SU-DHL-6 (cell line): ENCODE measurements at regions not wholly inside any gene's neighbourhood (a gene's known extent, or its start where the extent isn't known, plus 50 kb on each side); places are given as distances from the start of the nearest gene placed in this dataset.

Source experiments
- H2AFZ ChIP-seq: fragments of 200-600 bp; sonication (generic); 2 replicates; pipeline ENCODE4 v1.6.1; 2014; ENCODE audit warnings: low read depth, mild to moderate bottlenecking, moderate library complexity, mixed read lengths, antibody characterized with exemption, low read length; ENCODE audit not compliant: severe bottlenecking
- H3F3A ChIP-seq: fragments of 200-600 bp; shearing (Covaris generic); 2 replicates; pipeline ENCODE4 v1.6.0; 2016; ENCODE audit warnings: antibody characterized with exemption, mild to moderate bottlenecking; ENCODE audit not compliant: insufficient read depth
- H3K27ac ChIP-seq: fragments of 200-600 bp; sonication (generic); 2 replicates; pipeline ENCODE4 v1.5.1; 2016; ENCODE audit warnings: low read depth, mild to moderate bottlenecking, low read length, moderate library complexity, mixed read lengths
- H3K27me3 ChIP-seq: fragments of 200-600 bp; sonication (generic), shearing (Covaris generic); 2 replicates; pipeline ENCODE4 v1.6.0; 2014; ENCODE audit warnings: mild to moderate bottlenecking, low read length
- H3K36me3 ChIP-seq: fragments of 200-600 bp; sonication (generic); 2 replicates; pipeline ENCODE4 v1.6.1; 2014; ENCODE audit warnings: mild to moderate bottlenecking, low read length, mixed read lengths
- H3K4me2 ChIP-seq: fragments of 300-600, 200-600 bp; shearing (Covaris generic), sonication (generic); 2 replicates; pipeline ENCODE4 v1.6.0; 2014; ENCODE audit warnings: low read length, low read depth, mild to moderate bottlenecking; ENCODE audit not compliant: poor library complexity, severe bottlenecking
- H3K4me3 ChIP-seq: fragments of 200-600 bp; sonication (generic); 2 replicates; pipeline ENCODE4 v1.5.1; 2014; ENCODE audit warnings: antibody characterized with exemption, low read length, mild to moderate bottlenecking, mixed read lengths; ENCODE audit not compliant: insufficient read depth, poor library complexity, severe bottlenecking
- H3K79me2 ChIP-seq: fragments of 200-600 bp; sonication (generic); 2 replicates; pipeline ENCODE4 v1.6.1; 2014; ENCODE audit warnings: mild to moderate bottlenecking, low read length, moderate library complexity; ENCODE audit not compliant: insufficient read depth
- H3K9ac ChIP-seq: fragments of 200-600 bp; sonication (generic); 2 replicates; pipeline ENCODE4 v1.7.0; 2014; ENCODE audit warnings: mild to moderate bottlenecking, low read length
- H3K9me2 ChIP-seq: fragments of 200-600 bp; sonication (generic); replicated peaks from 2 replicates; pipeline ENCODE4 v1.6.1; 2014; ENCODE audit warnings: low read length; ENCODE audit not compliant: insufficient read depth
- H3K9me3 ChIP-seq: fragments of 200-600 bp; sonication (generic); 2 replicates; pipeline ENCODE4 v1.6.1; 2014; ENCODE audit warnings: low read length, mixed read lengths; ENCODE audit not compliant: insufficient read depth
- H4K20me1 ChIP-seq: fragments of 200-600 bp; sonication (generic); 2 replicates; pipeline ENCODE4 v1.6.1; 2014; ENCODE audit warnings: low read depth, mild to moderate bottlenecking, antibody characterized with exemption, low read length, moderate library complexity, mixed read lengths
- CTCF ChIP-seq: fragments of 200-600 bp; sonication (generic); IDR thresholded peaks from one replicate; pipeline ENCODE4 v1.5.1; 2017; ENCODE audit warnings: antibody characterized with exemption, mild to moderate bottlenecking, low read length, moderate library complexity; ENCODE audit not compliant: insufficient read depth, poor library complexity, severe bottlenecking
- EZH2phosphoT487 ChIP-seq: fragments of 200-600 bp; sonication (generic), shearing (Covaris generic); conservative IDR thresholded peaks from 2 replicates; pipeline ENCODE4 v1.6.1; 2018; ENCODE audit warnings: mild to moderate bottlenecking, antibody characterized with exemption, low read length, moderate library complexity, mixed read lengths

DNA sequence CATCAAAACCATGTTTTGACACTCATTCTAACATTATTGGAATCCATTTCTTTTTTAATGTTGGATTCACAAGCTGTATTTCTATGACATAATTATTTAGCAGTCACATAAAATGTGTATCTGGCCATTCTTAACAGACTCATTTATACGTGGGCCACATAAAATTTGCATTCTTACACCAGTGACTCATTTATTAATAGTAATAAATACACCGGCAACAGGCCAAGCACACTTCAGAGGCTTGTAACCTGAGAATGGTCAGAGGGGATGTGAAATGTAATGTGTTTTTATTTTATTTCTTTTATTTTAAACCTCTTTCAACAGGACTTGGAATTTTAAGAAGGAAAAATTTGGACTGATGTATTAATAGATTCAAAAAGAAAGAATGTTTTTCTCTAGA, 384.9 kb upstream of the RARB start:
- H3F3A ChIP-seq = no peaks in the 10 kb centered on the region
- TF ChIP-seq CTCF (no peak), EZH2phosphoT487 (no peak)
- H3K9me2 ChIP-seq = no peaks in the 10 kb centered on the region
- H4K20me1 ChIP-seq = no peaks in the 10 kb centered on the region
- H3K4me3 ChIP-seq = no peak overlapping the region
- no peak overlapping the region for H3K9ac ChIP-seq
- no peaks in the 10 kb centered on the region for H3K79me2 ChIP-seq
- no peaks in the 10 kb centered on the region for H3K27me3 ChIP-seq
- no peaks in the 10 kb centered on the region for H3K9me3 ChIP-seq
- H3K4me2 ChIP-seq = no peak overlapping the region
- no peak overlapping the region for H3K27ac ChIP-seq
- H3K36me3 ChIP-seq = no peaks in the 10 kb centered on the region
- H2AFZ ChIP-seq = no peak overlapping the region

DNA sequence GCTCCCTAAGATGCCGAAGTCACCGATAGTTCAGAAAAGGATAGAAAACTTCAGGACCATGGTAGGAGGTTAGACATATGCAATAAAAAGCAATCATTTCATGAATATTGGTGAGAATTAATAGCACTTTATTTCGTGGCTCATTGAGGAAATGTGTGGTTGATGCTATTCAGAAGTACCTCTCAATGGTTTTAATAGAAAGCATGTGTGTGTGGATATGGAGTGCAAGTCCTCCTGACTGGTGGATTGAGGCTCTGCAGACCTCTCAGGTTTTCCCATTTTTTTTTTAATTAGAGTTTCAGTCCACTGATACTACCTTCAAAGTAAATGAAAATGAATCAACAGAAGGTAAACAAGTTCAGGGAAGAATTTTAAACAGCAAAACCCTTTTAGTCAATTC, 384.3 kb upstream of the RARB start:
- no peaks in the 10 kb centered on the region for H3K36me3 ChIP-seq
- no peaks in the 10 kb centered on the region for H3K9me3 ChIP-seq
- no peak overlapping the region for H2AFZ ChIP-seq
- no peak overlapping the region for H3K9ac ChIP-seq
- no peak for TF ChIP-seq EZH2phosphoT487
- TF ChIP-seq CTCF = no peak
- no peak overlapping the region for H3K27ac ChIP-seq
- H4K20me1 ChIP-seq = no peaks in the 10 kb centered on the region
- no peak overlapping the region for H3K4me2 ChIP-seq
- H3F3A ChIP-seq = no peaks in the 10 kb centered on the region
- no peaks in the 10 kb centered on the region for H3K9me2 ChIP-seq
- H3K79me2 ChIP-seq = no peaks in the 10 kb centered on the region
- H3K4me3 ChIP-seq = no peak overlapping the region
- H3K27me3 ChIP-seq = no peaks in the 10 kb centered on the region

DNA sequence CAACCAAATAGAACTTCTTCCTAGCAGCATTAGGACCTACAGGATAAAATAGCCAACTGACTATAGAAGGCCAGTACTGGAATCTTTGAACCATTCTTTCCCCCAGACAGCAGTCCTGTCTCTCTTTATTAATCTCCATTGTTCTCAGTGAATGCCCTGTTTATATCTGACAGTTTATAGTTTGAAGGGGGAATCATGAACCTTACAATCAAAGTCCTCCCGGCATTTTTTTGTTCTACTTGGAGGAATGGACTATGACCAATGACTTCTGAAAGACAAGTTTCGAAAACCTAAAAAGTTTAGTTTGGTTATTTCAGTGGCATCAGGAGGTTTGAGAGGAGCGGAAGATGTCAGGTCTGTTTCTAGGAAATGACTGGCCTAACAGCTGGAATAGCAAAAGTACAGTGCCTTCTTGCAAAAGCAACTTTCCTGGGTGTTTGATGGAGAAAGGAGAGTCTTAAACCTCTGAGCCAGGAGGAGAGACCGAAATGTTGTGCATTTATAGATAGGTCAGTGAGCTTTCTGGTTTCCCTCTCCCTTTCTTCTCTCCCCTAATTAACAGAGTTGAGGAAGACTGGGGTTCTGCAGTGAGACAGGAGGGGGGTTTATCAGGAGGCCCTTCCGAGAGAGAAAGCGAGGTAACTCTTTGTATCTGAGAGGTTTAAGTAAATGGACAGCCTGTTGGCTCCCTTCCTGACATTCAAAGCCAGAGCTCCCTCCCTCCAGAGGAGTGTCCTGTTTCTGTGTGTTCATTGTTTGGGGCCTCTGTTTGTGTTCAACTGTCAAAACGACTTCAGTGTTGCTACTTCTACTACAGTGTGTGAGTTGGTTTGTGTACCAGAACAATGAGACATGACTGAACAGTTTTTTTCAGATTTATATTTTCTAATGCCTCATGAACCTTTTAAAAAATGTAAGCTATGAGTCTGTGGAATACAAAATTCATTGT, 383.0 kb upstream of the RARB start:
- H3K27ac ChIP-seq = no peak overlapping the region
- no peaks in the 10 kb centered on the region for H3K9me3 ChIP-seq
- H3K9me2 ChIP-seq = no peaks in the 10 kb centered on the region

More for the DNA sequence above, 383.0 kb upstream of the RARB start:
- TF ChIP-seq EZH2phosphoT487 (no peak), CTCF (no peak)
- H3F3A ChIP-seq = no peaks in the 10 kb centered on the region
- no peaks in the 10 kb centered on the region for H3K27me3 ChIP-seq
- no peak overlapping the region for H3K9ac ChIP-seq
- H3K79me2 ChIP-seq = no peaks in the 10 kb centered on the region
- no peak overlapping the region for H2AFZ ChIP-seq
- no peaks in the 10 kb centered on the region for H3K36me3 ChIP-seq
- no peak overlapping the region for H3K4me2 ChIP-seq
- H3K4me3 ChIP-seq = no peak overlapping the region
- no peaks in the 10 kb centered on the region for H4K20me1 ChIP-seq
